ENCODE measurements at regions not wholly inside any gene's neighbourhood (a gene's known extent, or its start where the extent isn't known, plus 50 kb on each side); places are given as distances from the start of the nearest gene placed in this dataset.

GRCh38 chr15:93619597-93619996 lies 530.6 kb upstream of the RGMA start:
- TF ChIP-seq GATA2 (IDR thresholded peaks at IDR 0.05; ENCODE audit: low read depth, low read length) (no peak), GATA3 (IDR thresholded peaks at IDR 0.05; ENCODE audit: low read depth, low read length) (no peak)

Measured in SH-SY5Y (cell line).